ENCODE measurements at regions not wholly inside any gene's neighbourhood (a gene's known extent, or its start where the extent isn't known, plus 50 kb on each side); places are given as distances from the start of the nearest gene placed in this dataset.

GRCh38 chr11:122331079-122331478 is 215.1 kb upstream of the BLID start:
- H3K27me3 Mint-ChIP-seq = peaks cover 6 to 10% of the 10 kb centered on the region in 2 donors
- H3K9me3 Mint-ChIP-seq = no peaks in the 10 kb centered on the region
- H3K4me1 Mint-ChIP-seq = no peaks in the 10 kb centered on the region
- H3K36me3 Mint-ChIP-seq = no peaks in the 10 kb centered on the region
- no peak overlapping the region for H3K27ac Mint-ChIP-seq
- no peak overlapping the region for H3K4me3 Mint-ChIP-seq
- DNase-seq (no peak), ATAC-seq (replicated peaks) (no peak)

DNA sequence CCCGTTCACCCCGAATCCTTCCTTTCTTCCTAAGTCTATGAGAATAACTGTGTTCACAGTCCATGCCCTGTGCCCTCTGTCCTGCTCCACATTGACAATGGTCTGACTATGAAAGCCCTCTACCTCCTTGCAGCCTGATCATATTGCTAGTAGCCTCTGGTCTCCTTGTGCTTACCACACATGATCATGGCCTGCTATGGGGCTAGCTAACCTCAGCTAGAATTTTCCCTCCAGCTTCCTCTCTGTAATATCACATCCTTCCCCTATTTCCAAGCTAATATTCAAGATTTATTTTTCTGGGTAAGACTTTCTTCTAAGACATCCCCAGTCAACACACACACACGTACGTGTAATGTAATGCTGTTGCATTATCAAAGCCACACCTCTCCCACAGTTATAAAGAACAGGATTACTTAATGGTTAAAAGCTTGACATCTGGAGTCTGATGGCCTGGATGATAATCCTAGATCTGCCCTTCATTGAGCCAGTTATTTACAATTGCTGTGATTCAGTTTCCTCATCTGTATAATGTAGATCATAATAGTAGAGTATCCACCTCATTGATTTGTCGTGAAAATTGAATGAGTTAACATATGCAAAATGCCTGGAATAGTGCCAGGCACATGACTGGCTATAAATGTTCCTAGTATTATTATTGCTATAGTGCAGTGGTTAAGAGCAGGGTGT is 214.4 kb upstream of the BLID start:
- ATAC-seq (replicated peaks) = no peak
- Mint-ChIP-seq H3K27me3 (peaks cover 6 to 10% of the 10 kb centered on the region in 2 donors), H3K9me3 (no peaks in the 10 kb centered on the region), H3K4me1 (no peaks in the 10 kb centered on the region), H3K4me3 (no peak overlapping the region), H3K27ac (no peak overlapping the region), H3K36me3 (no peaks in the 10 kb centered on the region)
- no peak for DNase-seq

DNA sequence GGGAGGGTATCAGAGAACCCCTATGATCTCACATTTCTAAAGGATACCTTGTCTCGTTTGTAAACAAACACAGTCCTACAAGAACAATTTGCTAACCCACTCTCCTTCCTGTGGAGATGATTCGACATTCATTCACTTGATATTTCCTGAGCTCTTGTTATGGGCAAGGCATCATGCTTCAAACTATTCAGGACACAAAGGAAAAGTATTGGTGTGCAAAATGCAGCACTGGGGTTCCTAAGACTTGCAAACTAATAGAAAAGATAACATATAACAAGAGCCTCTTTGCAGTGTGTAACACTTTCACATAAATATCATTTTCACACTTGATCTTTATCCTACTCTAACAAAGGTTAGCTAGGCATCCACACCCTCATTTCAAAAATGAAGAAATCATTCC is 211.5 kb upstream of the BLID start:
- H3K4me1 Mint-ChIP-seq = no peaks in the 10 kb centered on the region
- H3K27me3 Mint-ChIP-seq = no peaks in the 10 kb centered on the region
- DNase-seq (no peak), ATAC-seq (replicated peaks) (no peak)
- H3K27ac Mint-ChIP-seq = no peak overlapping the region
- H3K36me3 Mint-ChIP-seq = no peaks in the 10 kb centered on the region
- H3K4me3 Mint-ChIP-seq = no peak overlapping the region
- no peaks in the 10 kb centered on the region for H3K9me3 Mint-ChIP-seq

DNA sequence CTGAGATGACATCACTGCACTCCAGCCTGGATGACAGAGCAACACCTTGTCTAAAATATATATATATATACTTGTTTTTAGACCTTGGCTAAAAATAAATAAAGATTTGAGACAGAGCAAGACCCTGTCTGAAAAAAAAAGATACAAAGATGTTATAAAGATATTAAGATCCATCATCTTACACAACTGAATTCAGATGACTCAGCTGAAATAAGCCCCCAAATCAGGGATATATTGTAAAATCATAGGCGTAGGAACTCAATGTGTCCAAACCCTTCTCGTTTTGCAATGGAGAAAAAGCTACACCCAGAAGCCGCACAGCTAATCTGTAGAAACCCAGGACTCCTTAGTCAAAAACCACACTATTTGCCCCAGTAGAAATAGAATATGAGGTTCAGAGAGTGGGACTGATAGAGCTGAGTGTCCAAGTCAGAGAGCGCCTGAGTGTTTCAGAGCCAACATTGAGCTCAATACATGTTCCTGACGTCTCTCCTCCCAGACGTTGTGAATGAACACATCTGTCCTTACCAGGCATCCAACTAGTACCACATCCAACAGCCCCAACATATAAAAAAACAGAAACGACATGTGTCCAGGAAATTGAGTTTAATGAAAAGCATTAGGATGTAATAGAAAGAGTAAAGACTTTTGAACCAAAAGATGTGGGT is 207.9 kb upstream of the BLID start:
- Mint-ChIP-seq H3K27me3 (peaks cover 0 to 5% of the 10 kb centered on the region in 2 donors), H3K27ac (no peak overlapping the region), H3K36me3 (no peaks in the 10 kb centered on the region)

GRCh38 chr11:122322329-122322728 is 206.3 kb upstream of the BLID start:
- ATAC-seq (replicated peaks) = no peak
- no peak for DNase-seq
- Mint-ChIP-seq H3K27ac (no peak overlapping the region), H3K4me1 (peaks cover 0 to 4% of the 10 kb centered on the region in 2 donors), H3K36me3 (no peaks in the 10 kb centered on the region), H3K9me3 (no peaks in the 10 kb centered on the region), H3K27me3 (peaks cover 0 to 5% of the 10 kb centered on the region in 2 donors), H3K4me3 (no peak overlapping the region)

More for the DNA sequence above, 207.9 kb upstream of the BLID start:
- Mint-ChIP-seq H3K4me3 (no peak overlapping the region), H3K4me1 (peaks cover 0 to 4% of the 10 kb centered on the region in 2 donors), H3K9me3 (no peaks in the 10 kb centered on the region)
- DNase-seq (no peak), ATAC-seq (replicated peaks) (no peak)

DNA sequence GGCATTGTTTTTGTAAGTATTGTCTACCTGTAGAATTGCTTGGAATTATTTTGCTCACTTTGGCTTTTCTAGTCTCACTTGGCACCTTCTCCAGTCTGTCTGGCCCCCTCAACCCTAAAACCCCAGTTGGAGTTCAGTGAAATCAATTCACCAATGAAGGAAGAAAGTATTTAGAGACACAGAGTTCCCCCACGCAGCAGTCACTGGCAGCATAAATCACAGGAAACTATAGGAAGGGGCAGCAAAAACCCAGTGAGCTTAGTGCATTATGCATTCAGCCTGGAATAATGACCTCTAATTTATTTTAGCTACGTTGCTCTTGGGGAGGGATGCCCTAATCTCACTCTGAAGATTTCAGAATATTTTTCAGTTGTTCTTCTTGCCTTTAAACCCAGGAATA is 204.7 kb upstream of the BLID start:
- peaks cover 0 to 5% of the 10 kb centered on the region in 2 donors for H3K27me3 Mint-ChIP-seq
- H3K9me3 Mint-ChIP-seq = no peaks in the 10 kb centered on the region
- H3K27ac Mint-ChIP-seq = no peak overlapping the region
- no peak for DNase-seq
- peaks cover 0 to 4% of the 10 kb centered on the region in 2 donors for H3K4me1 Mint-ChIP-seq
- H3K36me3 Mint-ChIP-seq = no peaks in the 10 kb centered on the region
- H3K4me3 Mint-ChIP-seq = no peak overlapping the region
- ATAC-seq (replicated peaks) = no peak

DNA sequence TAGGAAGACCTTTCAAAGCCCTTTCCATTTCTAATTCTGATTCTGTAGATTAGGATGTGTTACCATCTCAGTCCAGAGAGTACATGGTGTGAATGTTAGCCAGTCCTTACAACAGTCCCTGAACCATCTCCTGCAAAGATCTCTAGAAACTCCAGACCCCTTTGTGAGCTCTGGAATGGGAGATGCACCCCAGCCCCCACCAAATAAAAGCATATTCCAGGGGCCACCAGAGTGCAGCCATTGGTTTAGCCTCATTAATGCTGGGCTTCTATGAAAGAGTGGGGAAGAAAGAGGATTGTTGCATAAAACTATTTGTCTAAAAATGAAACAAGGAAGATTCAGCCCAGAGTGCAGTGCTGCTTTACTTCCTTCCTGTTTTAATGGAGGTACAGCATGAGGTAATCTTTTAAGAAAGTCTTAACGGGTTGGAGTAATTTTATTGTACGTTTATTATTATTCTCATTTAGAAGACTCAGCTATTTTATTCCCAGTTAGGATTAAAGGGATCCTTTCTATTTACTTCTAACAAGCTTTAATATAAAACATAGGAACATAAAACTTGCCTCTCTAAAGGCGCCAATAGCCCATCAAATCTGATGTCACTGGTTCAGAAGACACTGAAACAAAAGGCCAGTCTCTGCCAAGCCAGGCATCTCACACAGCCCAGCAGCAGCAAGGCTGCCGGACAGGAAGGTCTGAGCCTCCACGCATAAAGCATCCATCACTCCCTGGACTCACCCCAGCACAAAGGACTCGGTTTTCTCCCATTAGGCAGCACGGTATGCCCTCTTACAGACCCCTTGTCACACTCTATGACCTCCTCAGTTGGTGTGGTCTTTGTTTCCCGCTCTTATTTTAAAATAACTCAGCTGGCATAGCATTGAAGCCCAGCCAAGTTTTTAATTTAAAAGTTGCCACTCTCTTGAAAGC is 203.9 kb upstream of the BLID start:
- no peak for DNase-seq
- Mint-ChIP-seq H3K27ac (no peak overlapping the region), H3K4me3 (no peak overlapping the region), H3K36me3 (no peaks in the 10 kb centered on the region), H3K9me3 (no peaks in the 10 kb centered on the region), H3K27me3 (peaks cover 0 to 5% of the 10 kb centered on the region in 2 donors), H3K4me1 (peaks cover 0 to 4% of the 10 kb centered on the region in 2 donors)
- ATAC-seq (replicated peaks) = no peak

DNA sequence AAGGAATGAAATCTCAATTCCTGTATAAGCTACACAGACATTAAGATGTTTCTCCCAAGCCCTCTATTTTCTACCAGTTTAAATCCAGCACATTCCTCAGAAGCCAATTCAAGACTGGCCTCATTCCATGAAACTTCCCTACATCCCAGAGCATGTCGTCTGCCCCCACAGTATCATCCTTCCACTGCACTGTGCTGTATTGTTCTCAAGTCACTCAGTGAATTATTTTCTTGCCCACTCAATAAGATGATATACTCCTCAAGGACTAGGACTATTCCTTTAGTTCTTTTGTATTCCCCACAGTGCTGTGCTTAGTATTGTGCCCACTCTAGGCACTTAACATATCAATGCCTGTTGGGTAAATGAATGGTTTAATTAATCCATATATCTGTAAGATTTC is 203.1 kb upstream of the BLID start:
- Mint-ChIP-seq H3K4me3 (no peak overlapping the region), H3K27me3 (peaks cover 0 to 5% of the 10 kb centered on the region in 2 donors), H3K4me1 (peaks cover 0 to 4% of the 10 kb centered on the region in 2 donors), H3K27ac (no peak overlapping the region), H3K36me3 (no peaks in the 10 kb centered on the region), H3K9me3 (no peaks in the 10 kb centered on the region)
- ATAC-seq (replicated peaks) (no peak), DNase-seq (no peak)

GRCh38 chr11:122317305-122317704 is 201.3 kb upstream of the BLID start:
- no peak overlapping the region for H3K27ac Mint-ChIP-seq
- H3K36me3 Mint-ChIP-seq = no peaks in the 10 kb centered on the region
- ATAC-seq (replicated peaks) (no peak), DNase-seq (no peak)
- peaks cover 3 to 5% of the 10 kb centered on the region in 2 donors for H3K27me3 Mint-ChIP-seq
- H3K4me1 Mint-ChIP-seq = peaks cover 0 to 4% of the 10 kb centered on the region in 2 donors
- no peak overlapping the region for H3K4me3 Mint-ChIP-seq
- no peaks in the 10 kb centered on the region for H3K9me3 Mint-ChIP-seq

DNA sequence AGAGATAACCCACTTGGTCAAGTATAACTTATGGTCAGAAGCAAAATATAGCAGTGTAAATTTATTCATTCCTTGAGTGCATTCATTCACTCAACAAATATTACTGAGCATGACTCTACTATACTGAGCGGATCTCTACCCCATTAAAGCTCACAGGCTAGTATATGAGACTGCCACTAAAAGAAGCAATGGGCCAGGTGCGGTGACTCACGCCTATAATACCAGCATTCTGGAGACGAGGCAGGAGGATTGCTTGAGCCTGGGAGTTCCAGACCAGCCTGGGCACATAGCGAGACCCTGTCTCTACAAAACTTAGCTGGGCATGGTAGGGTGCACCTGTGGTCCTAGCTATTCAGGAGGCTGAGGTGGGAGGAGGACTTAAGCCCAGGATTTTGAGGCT is 197.6 kb upstream of the BLID start:
- Mint-ChIP-seq H3K27ac (no peak overlapping the region), H3K9me3 (no peaks in the 10 kb centered on the region), H3K4me3 (no peak overlapping the region), H3K4me1 (no peaks in the 10 kb centered on the region), H3K36me3 (no peaks in the 10 kb centered on the region), H3K27me3 (peaks cover 10 to 14% of the 10 kb centered on the region in 2 donors)
- DNase-seq (no peak), ATAC-seq (replicated peaks) (no peak)

DNA sequence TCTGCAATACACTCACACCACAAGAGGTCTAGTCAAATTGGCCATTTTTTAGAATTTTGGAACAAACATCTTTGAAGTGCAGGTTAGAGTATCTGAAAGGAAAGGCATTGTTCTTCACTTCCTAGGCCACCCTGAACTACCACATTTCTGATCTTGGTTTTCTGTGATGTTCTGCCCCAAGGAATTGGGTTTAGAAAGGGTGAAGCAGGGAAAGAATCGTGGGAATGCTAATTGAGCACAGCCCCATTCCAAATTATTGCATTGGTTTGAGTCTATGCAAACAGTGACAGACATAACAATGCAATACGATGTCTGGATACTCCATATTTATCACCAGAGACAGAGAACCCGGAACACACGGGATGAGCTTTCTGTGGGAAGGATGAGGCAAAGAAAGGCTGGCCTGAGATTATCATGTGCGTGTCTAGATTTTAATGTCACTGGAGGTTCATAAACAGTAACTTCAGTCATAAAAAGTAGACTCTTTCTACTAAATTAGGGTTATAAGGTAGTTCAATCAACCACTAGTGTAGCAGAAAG is 195.3 kb upstream of the BLID start:
- Mint-ChIP-seq H3K36me3 (no peaks in the 10 kb centered on the region), H3K4me1 (no peaks in the 10 kb centered on the region), H3K27me3 (peaks cover 12 to 17% of the 10 kb centered on the region in 2 donors), H3K4me3 (no peak overlapping the region), H3K9me3 (no peaks in the 10 kb centered on the region), H3K27ac (no peak overlapping the region)
- DNase-seq (no peak), ATAC-seq (replicated peaks) (no peak)

DNA sequence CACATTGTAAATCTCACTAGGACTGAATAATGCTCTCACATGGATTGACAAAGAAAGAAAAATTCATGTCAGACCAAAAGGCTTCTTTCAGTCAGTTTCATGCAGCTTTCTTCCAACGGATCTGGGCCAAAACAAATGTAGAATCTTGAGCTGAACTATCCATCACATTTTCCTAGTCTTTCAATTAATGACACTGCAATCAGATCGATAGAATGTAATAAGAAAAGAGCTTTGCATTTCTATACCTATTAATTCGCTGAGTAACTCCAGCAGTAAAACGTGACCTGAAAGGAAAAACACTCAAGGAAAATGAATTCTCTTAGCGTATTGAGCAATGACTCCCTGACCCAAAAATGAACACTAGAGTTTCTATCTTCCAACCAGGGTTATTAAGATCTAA is 194.8 kb upstream of the BLID start:
- Mint-ChIP-seq H3K4me1 (no peaks in the 10 kb centered on the region), H3K36me3 (no peaks in the 10 kb centered on the region), H3K27me3 (peaks cover 12 to 17% of the 10 kb centered on the region in 2 donors), H3K4me3 (no peak overlapping the region), H3K9me3 (no peaks in the 10 kb centered on the region), H3K27ac (no peak overlapping the region)
- ATAC-seq (replicated peaks) (no peak), DNase-seq (no peak)

GRCh38 chr11:122309262-122309925 is 193.4 kb upstream of the BLID start:
- H3K4me1 Mint-ChIP-seq = no peaks in the 10 kb centered on the region
- no peaks in the 10 kb centered on the region for H3K9me3 Mint-ChIP-seq
- H3K36me3 Mint-ChIP-seq = no peaks in the 10 kb centered on the region
- DNase-seq = no peak
- no peak for ATAC-seq (replicated peaks)
- H3K4me3 Mint-ChIP-seq = no peak overlapping the region
- H3K27me3 Mint-ChIP-seq = peaks cover 12 to 17% of the 10 kb centered on the region in 2 donors
- no peak overlapping the region for H3K27ac Mint-ChIP-seq

DNA sequence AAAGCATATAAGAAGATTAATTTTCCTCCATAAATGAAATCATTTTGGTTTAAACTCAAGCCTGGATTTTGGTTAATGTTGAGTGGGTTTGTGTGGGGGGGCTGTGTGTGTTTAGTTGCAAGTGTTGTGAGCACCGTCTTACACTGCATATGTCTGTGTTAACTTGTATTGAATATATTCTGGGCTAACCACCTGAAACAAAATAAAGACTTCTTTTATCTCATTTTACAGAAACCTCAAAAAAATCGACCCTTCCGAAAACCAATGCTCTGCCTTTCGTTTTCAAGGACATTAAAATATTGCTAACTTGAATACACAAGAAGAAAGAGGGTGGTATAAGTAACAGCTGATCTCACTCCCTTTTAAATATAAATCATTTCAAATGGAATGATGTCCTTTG is 192.2 kb upstream of the BLID start:
- Mint-ChIP-seq H3K36me3 (no peaks in the 10 kb centered on the region), H3K4me3 (no peak overlapping the region)
- no peak for ATAC-seq (replicated peaks)

More for the DNA sequence above, 192.2 kb upstream of the BLID start:
- H3K27me3 Mint-ChIP-seq = peaks cover 12 to 17% of the 10 kb centered on the region in 2 donors
- H3K4me1 Mint-ChIP-seq = no peaks in the 10 kb centered on the region
- DNase-seq = no peak
- H3K9me3 Mint-ChIP-seq = no peaks in the 10 kb centered on the region
- H3K27ac Mint-ChIP-seq = no peak overlapping the region

All from stimulated activated naive B cell treated with anti-CD40 and anti-IgM and Interleukin-4, amounts not matched to agents 10 μg/mL and 1 μg/mL and 100 μg/mL, for 72 hours (primary cell).